ENCODE measurements at regions not wholly inside any gene's neighbourhood (a gene's known extent, or its start where the extent isn't known, plus 50 kb on each side); places are given as distances from the start of the nearest gene placed in this dataset.

DNA sequence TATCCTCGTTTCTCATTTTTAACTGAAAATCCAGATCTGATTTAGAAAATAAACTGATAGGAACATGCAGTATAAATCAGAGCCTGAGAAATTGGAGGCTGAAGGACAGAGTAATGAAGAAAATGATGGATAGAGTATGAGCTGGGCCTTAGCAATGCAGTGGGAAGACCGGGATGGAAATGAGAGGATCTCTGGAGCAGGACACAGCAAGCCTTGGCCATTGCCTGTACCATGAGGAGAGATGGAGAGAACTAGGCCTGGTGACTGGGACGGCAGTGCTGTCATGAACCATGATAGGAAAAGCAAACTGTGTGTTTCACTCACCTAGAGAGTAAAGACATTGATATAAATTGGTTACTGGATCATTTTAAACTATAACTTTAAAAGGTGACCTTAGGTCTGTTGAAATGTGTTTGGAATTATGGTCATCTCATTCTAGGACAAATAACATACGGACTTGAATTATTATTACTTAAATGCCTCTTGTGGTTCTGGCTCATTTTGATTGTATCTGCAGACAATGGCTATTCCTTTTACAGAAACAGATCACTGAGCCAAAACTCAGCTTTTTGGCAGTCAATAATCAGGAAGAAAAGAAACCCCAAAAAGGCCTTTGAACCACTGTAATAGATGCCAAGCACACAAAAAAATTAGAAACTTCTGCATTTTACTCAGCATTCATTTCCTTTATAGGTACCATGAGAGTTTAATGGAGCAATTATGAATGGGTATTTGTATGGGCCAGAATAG lies 251.9 kb upstream of the PRKD1 start:
- no peak overlapping the region for H3K27ac ChIP-seq (replicated peaks in 1 of 4)
- TF ChIP-seq POLR2AphosphoS5 (IDR thresholded peaks at IDR 0.05): no peak
- TF ChIP-seq EP300 (IDR thresholded peaks at IDR 0.05): no peak
- TF ChIP-seq, protein P1, sequence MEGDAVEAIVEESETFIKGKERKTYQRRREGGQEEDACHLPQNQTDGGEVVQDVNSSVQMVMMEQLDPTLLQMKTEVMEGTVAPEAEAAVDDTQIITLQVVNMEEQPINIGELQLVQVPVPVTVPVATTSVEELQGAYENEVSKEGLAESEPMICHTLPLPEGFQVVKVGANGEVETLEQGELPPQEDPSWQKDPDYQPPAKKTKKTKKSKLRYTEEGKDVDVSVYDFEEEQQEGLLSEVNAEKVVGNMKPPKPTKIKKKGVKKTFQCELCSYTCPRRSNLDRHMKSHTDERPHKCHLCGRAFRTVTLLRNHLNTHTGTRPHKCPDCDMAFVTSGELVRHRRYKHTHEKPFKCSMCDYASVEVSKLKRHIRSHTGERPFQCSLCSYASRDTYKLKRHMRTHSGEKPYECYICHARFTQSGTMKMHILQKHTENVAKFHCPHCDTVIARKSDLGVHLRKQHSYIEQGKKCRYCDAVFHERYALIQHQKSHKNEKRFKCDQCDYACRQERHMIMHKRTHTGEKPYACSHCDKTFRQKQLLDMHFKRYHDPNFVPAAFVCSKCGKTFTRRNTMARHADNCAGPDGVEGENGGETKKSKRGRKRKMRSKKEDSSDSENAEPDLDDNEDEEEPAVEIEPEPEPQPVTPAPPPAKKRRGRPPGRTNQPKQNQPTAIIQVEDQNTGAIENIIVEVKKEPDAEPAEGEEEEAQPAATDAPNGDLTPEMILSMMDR (IDR thresholded peaks at IDR 0.05): no peak
- no peak for TF ChIP-seq POLR2A (IDR thresholded peaks at IDR 0.05; ENCODE audit: low read depth)
- no peaks in the 10 kb centered on the region for H3K36me3 ChIP-seq
- intact Hi-C loops (cut with DNase I): no loop called here
- 70% methylated on average over 3 of the region's 4 CpGs for WGBS
- DNase-seq (ENCODE audit: extremely low spot score): no peak
- no peaks in the 10 kb centered on the region for H3K27me3 ChIP-seq
- no peaks in the 10 kb centered on the region for H3K4me1 ChIP-seq
- no peak overlapping the region for H3K4me3 ChIP-seq
- H3K9me3 ChIP-seq: no peaks in the 10 kb centered on the region

DNA sequence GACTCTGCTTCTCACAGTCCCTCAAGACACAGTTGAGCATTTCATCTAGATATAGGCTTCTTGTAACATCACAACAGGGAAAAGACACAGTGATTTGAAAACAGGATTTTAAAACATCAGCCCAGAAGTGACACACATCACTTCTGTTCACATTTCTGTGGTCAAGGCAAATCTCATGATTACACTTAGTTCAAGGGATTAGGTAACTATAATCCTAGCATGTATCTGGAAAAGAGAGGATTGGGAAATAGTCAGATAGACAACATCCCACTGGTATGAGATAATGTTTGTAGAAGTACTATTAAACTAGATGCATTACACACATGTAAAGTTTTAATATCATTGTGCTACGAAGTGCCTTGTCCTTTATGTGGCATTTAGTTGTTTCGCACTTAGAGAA lies 252.6 kb upstream of the PRKD1 start:
- 50% methylated on average over 2 of the region's 2 CpGs for WGBS
- Histone ChIP-seq H3K4me1 (no peaks in the 10 kb centered on the region), H3K27ac (replicated peaks in 1 of 4) (no peak overlapping the region), H3K36me3 (no peaks in the 10 kb centered on the region), H3K27me3 (no peaks in the 10 kb centered on the region), H3K9me3 (no peaks in the 10 kb centered on the region), H3K4me3 (no peak overlapping the region)
- no peak for DNase-seq (ENCODE audit: extremely low spot score)
- TF ChIP-seq POLR2AphosphoS5 (IDR thresholded peaks at IDR 0.05): no peak
- TF ChIP-seq, protein P1 (IDR thresholded peaks at IDR 0.05): no peak
- no peak for TF ChIP-seq EP300 (IDR thresholded peaks at IDR 0.05)
- TF ChIP-seq POLR2A (IDR thresholded peaks at IDR 0.05; ENCODE audit: low read depth): no peak
- intact Hi-C loops (cut with DNase I): no loop called here

DNA sequence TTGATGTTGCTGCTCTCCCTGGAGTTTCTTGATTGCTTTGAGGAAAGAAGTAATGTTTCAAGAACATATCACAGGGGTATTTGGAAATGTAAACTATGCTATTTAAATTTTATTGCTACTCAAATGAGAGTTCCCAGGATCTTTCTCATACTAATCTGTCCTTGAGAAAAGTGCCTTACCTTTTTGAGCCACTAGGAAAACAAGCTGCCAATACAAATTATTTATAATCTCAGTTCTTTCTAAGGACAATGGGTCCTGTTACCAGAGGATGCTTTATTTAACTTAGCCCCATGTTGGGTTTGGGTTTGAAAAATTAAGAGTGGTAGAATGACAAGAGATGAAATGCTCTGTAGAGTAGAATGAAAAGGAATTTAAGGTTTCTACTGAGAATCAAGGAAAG lies 258.2 kb upstream of the PRKD1 start:
- Histone ChIP-seq H3K4me1 (no peaks in the 10 kb centered on the region), H3K4me3 (no peak overlapping the region), H3K36me3 (no peaks in the 10 kb centered on the region), H3K9me3 (no peaks in the 10 kb centered on the region), H3K27me3 (no peaks in the 10 kb centered on the region), H3K27ac (replicated peaks in 1 of 4) (no peak overlapping the region)
- intact Hi-C loops (cut with DNase I): no loop called here
- TF ChIP-seq, protein P1 (IDR thresholded peaks at IDR 0.05): peak in 1 of 3 experiments; percentile 14
- no peak for TF ChIP-seq POLR2A (IDR thresholded peaks at IDR 0.05; ENCODE audit: low read depth)
- TF ChIP-seq POLR2AphosphoS5 (IDR thresholded peaks at IDR 0.05): no peak
- TF ChIP-seq EP300 (IDR thresholded peaks at IDR 0.05): no peak
- no peak for DNase-seq (ENCODE audit: extremely low spot score)

DNA sequence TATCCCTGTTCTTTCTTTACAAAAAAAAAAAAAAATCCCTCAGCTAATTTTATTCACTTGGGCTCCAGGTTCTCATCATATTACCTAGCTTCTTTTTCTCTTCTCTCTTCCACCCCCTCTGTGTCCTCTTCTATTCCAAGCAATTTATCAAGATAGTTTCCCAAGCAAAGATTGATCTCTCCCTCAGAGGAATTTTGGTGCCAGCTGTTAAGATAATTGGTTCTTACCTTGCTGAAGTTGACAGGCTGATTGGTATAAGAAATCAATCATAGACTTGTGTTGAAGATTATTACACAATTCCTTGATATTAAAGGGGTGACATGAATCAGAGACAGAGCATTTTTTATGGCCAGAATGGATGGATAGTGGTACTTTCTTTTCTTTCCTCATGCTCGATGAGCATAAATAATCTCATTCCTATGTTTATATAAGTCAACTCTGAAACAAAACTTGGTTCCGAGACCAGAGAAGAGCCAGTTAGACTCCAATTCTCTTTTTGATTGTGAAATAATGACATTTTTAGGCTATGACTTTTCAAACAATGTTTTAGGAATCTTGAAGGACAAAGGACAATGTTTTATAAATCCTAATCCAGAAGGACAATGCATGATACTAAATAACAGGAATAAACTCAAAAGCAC lies 264.1 kb upstream of the PRKD1 start:
- H3K4me1 ChIP-seq: peaks cover 0 to 32% (median 21%) of the 10 kb centered on the region in 4 donors
- DNase-seq (ENCODE audit: extremely low spot score): no peak
- no peak overlapping the region for H3K4me3 ChIP-seq
- WGBS: 48% methylated on average over 2 of the region's 2 CpGs
- H3K36me3 ChIP-seq: no peaks in the 10 kb centered on the region
- intact Hi-C loops (cut with DNase I): no loop called here
- H3K27me3 ChIP-seq: no peaks in the 10 kb centered on the region
- no peak for TF ChIP-seq POLR2A (IDR thresholded peaks at IDR 0.05; ENCODE audit: low read depth)
- TF ChIP-seq EP300 (IDR thresholded peaks at IDR 0.05): no peak
- no peak for TF ChIP-seq POLR2AphosphoS5 (IDR thresholded peaks at IDR 0.05)
- TF ChIP-seq, protein P1 (IDR thresholded peaks at IDR 0.05): no peak
- no peak overlapping the region for H3K27ac ChIP-seq (replicated peaks in 1 of 4)
- H3K9me3 ChIP-seq: no peaks in the 10 kb centered on the region

All from esophagus muscularis mucosa (tissue), 4 donors.